Mammary epithelial cell (primary cell): ENCODE measurements at regions not wholly inside any gene's neighbourhood (a gene's known extent, or its start where the extent isn't known, plus 50 kb on each side); places are given as distances from the start of the nearest gene placed in this dataset.

ENCODE experiments used
- EZH2 ChIP-seq: IDR thresholded peaks from 2 replicates; pipeline ENCODE4 v1.6.1; 2012; ENCODE audit warnings: low read length, inconsistent platforms, borderline replicate concordance
- TF ChIP-seq, protein P1 (sequence below), 2 donors: IDR thresholded peaks in 1 of 2; conservative IDR thresholded peaks in 1 of 2; 2 replicates each; pipeline ENCODE4 v1.5.1; 2011 to 2012; ENCODE audit warnings: inconsistent platforms in 2 of 2, low read length in 2 of 2, mild to moderate bottlenecking in 2 of 2, control low read depth in 1 of 2, low read depth in 1 of 2; ENCODE audit not compliant: insufficient read depth in 1 of 2; ENCODE audit errors: extremely low read depth in 1 of 2

DNA sequence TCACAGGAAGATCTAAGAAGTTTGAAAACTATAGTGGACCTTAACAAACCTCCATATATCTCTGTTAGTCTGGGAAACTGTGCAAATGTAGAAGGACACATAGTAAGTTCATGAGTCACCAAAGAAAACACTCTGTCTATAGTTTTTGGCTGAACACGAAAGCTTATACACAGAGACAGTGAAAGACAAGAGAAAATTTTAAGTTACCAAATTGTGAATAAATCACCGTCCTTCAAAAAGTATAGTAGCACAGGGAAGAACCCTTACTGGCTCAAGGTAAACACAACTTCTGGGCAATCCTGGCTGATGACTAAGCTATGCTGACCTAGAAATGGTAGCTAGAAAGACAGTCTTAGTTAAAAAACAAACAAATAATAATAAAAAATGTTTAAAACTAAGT lies 1057.9 kb downstream of the AMY1C start:
- TF ChIP-seq, protein P1, sequence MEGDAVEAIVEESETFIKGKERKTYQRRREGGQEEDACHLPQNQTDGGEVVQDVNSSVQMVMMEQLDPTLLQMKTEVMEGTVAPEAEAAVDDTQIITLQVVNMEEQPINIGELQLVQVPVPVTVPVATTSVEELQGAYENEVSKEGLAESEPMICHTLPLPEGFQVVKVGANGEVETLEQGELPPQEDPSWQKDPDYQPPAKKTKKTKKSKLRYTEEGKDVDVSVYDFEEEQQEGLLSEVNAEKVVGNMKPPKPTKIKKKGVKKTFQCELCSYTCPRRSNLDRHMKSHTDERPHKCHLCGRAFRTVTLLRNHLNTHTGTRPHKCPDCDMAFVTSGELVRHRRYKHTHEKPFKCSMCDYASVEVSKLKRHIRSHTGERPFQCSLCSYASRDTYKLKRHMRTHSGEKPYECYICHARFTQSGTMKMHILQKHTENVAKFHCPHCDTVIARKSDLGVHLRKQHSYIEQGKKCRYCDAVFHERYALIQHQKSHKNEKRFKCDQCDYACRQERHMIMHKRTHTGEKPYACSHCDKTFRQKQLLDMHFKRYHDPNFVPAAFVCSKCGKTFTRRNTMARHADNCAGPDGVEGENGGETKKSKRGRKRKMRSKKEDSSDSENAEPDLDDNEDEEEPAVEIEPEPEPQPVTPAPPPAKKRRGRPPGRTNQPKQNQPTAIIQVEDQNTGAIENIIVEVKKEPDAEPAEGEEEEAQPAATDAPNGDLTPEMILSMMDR (conservative IDR thresholded peaks at IDR 0.05 in 1 of 2, IDR thresholded peaks at IDR 0.05 in 1 of 2; ENCODE audit: extremely low read depth in 1 of 2, insufficient read depth in 1 of 2, low read depth in 1 of 2, low read length in 2 of 2), result no peak
- TF ChIP-seq EZH2, result no peak
